ENCODE measurements at regions not wholly inside any gene's neighbourhood (a gene's known extent, or its start where the extent isn't known, plus 50 kb on each side); places are given as distances from the start of the nearest gene placed in this dataset.

GRCh38 chr5:63894690-63895089, 67.6 kb downstream of the HTR1A start:
- no peak overlapping the region for H3K4me3 ChIP-seq (ENCODE audit: low read depth, low read length)
- no peak for TF ChIP-seq CTCF (conservative IDR thresholded peaks at IDR 0.05; ENCODE audit: low read depth, low read length)
- no peak for DNase-seq (ENCODE audit: low read depth)

- no peak for TF ChIP-seq CTCF (conservative IDR thresholded peaks at IDR 0.05; ENCODE audit: low read depth, low read length)
- DNase-seq (ENCODE audit: low read depth): no peak
- H3K4me3 ChIP-seq (ENCODE audit: low read depth, low read length): no peak overlapping the region
Observed at GRCh38 chr5:63878788-63879187, 83.5 kb downstream of the HTR1A start.

- DNase-seq (ENCODE audit: low read depth): no peak
- no peak overlapping the region for H3K4me3 ChIP-seq (ENCODE audit: low read depth, low read length)
- no peak for TF ChIP-seq CTCF (conservative IDR thresholded peaks at IDR 0.05; ENCODE audit: low read depth, low read length)
Observed at GRCh38 chr5:63877961-63878360, 84.3 kb downstream of the HTR1A start.

GRCh38 chr5:63860379-63860778, 101.9 kb downstream of the HTR1A start:
- no peak overlapping the region for H3K4me3 ChIP-seq (ENCODE audit: low read depth, low read length)
- TF ChIP-seq CTCF (conservative IDR thresholded peaks at IDR 0.05; ENCODE audit: low read depth, low read length): no peak
- no peak for DNase-seq (ENCODE audit: low read depth)

GRCh38 chr5:63854076-63854475, 108.2 kb downstream of the HTR1A start:
- no peak overlapping the region for H3K4me3 ChIP-seq (ENCODE audit: low read depth, low read length)
- no peak for DNase-seq (ENCODE audit: low read depth)
- TF ChIP-seq CTCF (conservative IDR thresholded peaks at IDR 0.05; ENCODE audit: low read depth, low read length): no peak

GRCh38 chr5:63843190-63843589, 119.1 kb downstream of the HTR1A start:
- TF ChIP-seq CTCF (conservative IDR thresholded peaks at IDR 0.05; ENCODE audit: low read depth, low read length): no peak
- DNase-seq (ENCODE audit: low read depth): no peak
- no peak overlapping the region for H3K4me3 ChIP-seq (ENCODE audit: low read depth, low read length)

- no peak for DNase-seq (ENCODE audit: low read depth)
- no peak overlapping the region for H3K4me3 ChIP-seq (ENCODE audit: low read depth, low read length)
- TF ChIP-seq CTCF (conservative IDR thresholded peaks at IDR 0.05; ENCODE audit: low read depth, low read length): no peak
Observed at GRCh38 chr5:63837437-63837836, 124.8 kb downstream of the HTR1A start.

Data from epithelial cell of proximal tubule (primary cell).